Activated CD8-positive, alpha-beta memory T cell treated with anti-CD3 and anti-CD28 coated beads for 36 hours (primary cell): ENCODE measurements at regions not wholly inside any gene's neighbourhood (a gene's known extent, or its start where the extent isn't known, plus 50 kb on each side); places are given as distances from the start of the nearest gene placed in this dataset.
"Not testable (repeated sequence)": the region's sequence is repeated elsewhere in the genome, so short reads cannot be mapped to it uniquely, and the experiment has no call there.

Source experiments
- CTCF ChIA-PET: fragments of 350-600 bp; sonication (Branson Sonifier 250); formaldehyde crosslinking; loops from one replicate; lab custom pipeline; 2021; ENCODE audit warnings: antibody characterized with exemption; lab: Charles Lee
- POLR2A ChIA-PET: fragments of 350-600 bp; sonication (Branson Sonifier 250); formaldehyde crosslinking; loops from one replicate; lab custom pipeline; 2021; ENCODE audit warnings: antibody characterized with exemption; lab: Charles Lee

DNA sequence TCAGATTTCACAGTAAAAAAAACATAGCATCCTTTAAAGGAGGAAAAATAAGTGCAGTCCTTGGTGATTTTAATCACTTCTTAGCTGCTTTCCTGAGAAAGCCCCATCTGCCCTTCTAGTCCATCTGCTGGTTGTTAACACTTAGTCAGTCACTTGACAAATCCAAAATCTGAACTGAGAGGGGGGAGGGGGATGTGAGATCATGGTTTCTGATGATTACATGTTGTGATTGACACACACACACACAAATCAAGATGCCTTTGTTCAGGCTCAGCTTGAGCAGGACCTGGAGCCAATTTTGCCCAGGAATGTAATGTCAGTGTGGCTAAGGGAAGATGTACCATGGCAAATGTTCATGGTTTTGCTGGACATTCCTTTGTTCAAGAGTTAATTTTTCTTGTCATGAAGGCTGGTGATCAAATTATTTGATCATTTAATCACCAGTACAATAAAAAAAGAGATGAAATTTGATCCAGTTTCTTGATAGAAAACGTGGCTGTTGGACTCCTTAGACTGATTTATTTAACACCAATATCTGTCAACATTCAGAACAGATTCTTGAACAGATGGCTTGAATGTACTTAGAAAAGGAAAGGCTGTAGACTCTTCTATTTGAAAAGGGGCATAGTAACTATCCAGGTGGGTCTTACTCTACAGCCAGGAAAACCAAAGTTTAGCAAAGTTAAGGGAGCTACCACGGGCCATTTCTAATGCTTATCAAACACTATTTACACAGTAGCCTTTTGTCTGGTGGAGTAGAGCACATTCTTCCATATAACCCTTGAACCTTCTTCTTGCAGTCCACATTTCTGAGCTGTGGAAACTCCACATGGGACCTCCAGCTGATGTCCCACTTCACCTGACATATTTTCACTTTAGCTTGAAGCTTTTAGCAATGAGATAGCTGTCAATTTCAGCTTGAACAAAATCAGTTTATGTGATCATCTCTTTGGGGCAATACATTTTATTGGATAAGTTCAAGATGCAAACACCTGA lies 408.7 kb downstream of the PIK3C3 start:
- POLR2A ChIA-PET, result no interaction called here
- CTCF ChIA-PET, result no interaction called here

- CTCF ChIA-PET, result no interaction called here
- POLR2A ChIA-PET, result no interaction called here
These were observed 409.7 kb downstream of the PIK3C3 start for GRCh38 chr18:42364766-42365165.

GRCh38 chr18:42365591-42365990 lies 410.6 kb downstream of the PIK3C3 start:
- POLR2A ChIA-PET, result no interaction called here
- CTCF ChIA-PET, result no interaction called here

DNA sequence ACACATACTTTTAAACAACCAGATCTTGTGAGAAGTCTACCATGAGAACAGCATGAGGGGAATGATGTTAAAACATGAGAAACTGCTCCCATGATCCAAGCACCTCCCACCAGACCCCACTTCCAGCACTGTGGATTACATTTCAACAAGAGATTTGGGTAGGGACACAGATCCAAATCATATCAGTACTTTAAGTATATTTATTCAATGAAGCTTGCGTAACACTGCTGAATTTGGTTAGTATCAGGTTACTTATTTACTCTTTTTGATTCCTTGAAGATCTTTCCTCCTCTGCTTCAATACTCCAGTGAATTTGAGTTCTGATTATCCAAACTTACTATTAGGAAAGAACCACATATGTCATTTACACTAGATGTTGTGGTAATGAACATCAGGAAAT lies 418.6 kb downstream of the PIK3C3 start:
- POLR2A ChIA-PET, result no interaction called here
- CTCF ChIA-PET, result no interaction called here

GRCh38 chr18:42374961-42375360 lies 419.9 kb downstream of the PIK3C3 start:
- ChIA-PET CTCF (no interaction called here), POLR2A (no interaction called here)

GRCh38 chr18:42378854-42379253 lies 423.8 kb downstream of the PIK3C3 start:
- CTCF ChIA-PET, POLR2A ChIA-PET: not testable (repeated sequence)

GRCh38 chr18:42381236-42381635 lies 426.2 kb downstream of the PIK3C3 start:
- CTCF ChIA-PET, POLR2A ChIA-PET: not testable (repeated sequence)

DNA sequence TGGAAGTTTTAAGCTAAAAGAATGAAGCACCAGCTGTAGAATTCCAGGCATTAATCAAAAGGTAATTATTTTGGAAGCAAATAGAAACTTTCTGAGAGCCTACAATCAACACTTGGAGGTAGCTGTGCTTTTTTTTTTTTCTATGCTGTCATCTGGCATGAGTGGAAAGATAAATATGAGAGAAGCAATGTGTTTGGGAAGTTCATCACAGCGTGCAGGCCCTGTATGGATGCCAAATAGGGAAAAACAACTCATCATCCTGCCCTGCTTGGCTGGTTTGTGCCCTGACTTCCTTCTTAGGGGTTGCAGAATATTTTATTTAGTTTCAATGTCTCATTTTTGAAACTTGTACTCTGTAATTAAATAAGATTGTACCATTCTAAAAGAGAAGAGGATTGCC lies 437.4 kb downstream of the PIK3C3 start:
- ChIA-PET CTCF (no interaction called here), POLR2A (no interaction called here)

GRCh38 chr18:42392926-42393325 lies 437.9 kb downstream of the PIK3C3 start:
- ChIA-PET CTCF (no interaction called here), POLR2A (no interaction called here)

DNA sequence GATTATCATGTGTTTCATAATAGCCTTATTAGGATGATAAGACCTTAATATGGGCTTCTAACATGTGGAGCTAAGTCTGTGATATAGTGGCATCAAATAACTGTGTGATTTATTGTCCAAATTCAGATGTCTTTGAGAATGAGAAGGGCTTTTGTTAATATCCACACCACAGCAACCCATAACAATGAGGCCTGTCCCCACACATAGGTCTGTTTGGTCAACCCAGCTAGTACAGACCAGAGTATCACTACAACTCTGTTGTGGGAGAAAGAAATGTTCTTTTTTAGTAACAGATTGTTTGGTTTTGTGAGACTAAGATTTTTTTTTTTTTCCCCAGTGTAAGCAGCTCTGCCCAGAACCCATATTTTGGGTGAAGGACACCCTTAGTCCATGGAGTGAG lies 439.2 kb downstream of the PIK3C3 start:
- POLR2A ChIA-PET, result no interaction called here
- CTCF ChIA-PET, result no interaction called here

- CTCF ChIA-PET, result no interaction called here
- POLR2A ChIA-PET, result no interaction called here
These were observed 446.2 kb downstream of the PIK3C3 start for GRCh38 chr18:42401131-42401673.

- POLR2A ChIA-PET, result no interaction called here
- CTCF ChIA-PET, result no interaction called here
These were observed 449.1 kb downstream of the PIK3C3 start for GRCh38 chr18:42404151-42404550.

DNA sequence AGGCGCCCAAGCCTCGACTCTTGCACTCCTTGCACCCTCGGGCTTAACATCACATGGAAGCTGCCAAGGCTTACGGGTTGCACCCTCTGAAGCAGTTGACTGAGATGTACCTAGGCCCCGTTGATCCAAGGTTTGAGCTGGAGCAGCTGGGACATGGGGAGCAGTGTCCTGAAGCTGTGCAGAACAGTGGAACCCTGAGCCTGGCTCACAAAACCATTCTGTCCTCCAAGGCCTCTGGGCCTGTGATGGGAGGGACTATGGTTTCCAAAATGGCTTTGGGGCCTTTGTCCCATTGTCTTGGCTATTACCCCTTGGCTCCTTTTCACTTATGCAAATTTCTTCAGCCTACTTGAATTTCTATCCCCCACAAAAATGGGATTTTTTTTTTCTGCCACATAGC lies 454.0 kb downstream of the PIK3C3 start:
- ChIA-PET POLR2A (no interaction called here), CTCF (no interaction called here)

DNA sequence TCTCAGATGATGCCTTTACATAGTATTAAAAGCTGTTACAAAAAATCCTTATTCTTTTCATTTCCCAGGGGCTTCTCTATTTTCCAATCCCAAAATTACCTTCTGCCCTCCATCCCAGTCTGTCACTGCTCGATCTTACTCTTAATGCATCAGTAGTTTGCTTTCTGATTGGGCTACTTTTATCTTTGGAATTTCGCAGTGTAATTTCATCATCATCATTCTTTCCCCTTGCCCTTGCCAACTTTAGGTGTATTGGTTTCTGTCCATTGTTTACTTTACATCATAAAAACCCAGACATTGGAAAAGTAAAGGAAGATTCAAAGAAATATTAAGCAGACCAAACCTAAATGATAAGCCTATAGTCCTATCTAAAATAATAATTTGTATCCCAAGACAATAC lies 457.2 kb downstream of the PIK3C3 start:
- CTCF ChIA-PET, result no interaction called here

GRCh38 chr18:42412896-42413295 lies 457.9 kb downstream of the PIK3C3 start:
- ChIA-PET POLR2A (no interaction called here), CTCF (no interaction called here)

More for the DNA sequence above, 457.2 kb downstream of the PIK3C3 start:
- POLR2A ChIA-PET, result no interaction called here

- ChIA-PET CTCF (no interaction called here), POLR2A (no interaction called here)
These were observed 458.8 kb downstream of the PIK3C3 start for GRCh38 chr18:42413870-42414269.

DNA sequence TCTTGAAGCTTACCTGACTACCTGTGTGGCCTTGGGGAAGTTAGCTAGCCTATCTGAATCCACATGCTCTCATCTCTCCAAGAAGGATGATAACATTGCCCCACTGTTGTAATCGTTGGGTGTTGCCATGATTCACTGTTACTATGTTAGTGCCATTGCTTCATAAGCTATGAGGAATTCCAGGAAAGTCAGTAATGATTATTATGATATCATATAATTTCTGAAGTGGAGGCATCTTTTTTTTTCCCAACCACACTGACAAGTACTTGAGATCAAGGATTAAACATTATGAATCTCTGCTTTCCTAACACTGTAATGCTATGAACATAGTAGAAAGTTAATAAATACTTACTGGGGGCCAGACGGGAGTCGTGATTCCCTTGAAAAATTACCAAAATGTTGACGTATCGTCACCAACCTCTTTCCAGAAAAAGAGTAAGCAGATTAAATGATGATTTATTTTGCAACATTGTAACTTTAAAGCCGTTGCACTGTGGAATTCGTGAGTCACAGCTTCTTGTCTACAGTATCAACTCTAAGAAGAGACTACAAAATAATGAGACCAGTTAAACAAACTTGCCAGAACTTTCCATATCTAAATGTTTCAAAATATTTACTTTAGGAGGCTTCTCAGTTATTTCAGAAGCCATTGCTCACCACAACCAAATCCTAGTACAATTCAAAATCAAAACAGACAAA lies 459.9 kb downstream of the PIK3C3 start:
- POLR2A ChIA-PET, result no interaction called here
- CTCF ChIA-PET, result no interaction called here

GRCh38 chr18:42417189-42417588 lies 462.2 kb downstream of the PIK3C3 start:
- POLR2A ChIA-PET, result no interaction called here
- CTCF ChIA-PET, result no interaction called here

- ChIA-PET CTCF (no interaction called here), POLR2A (no interaction called here)
These were observed 463.1 kb downstream of the PIK3C3 start for GRCh38 chr18:42418121-42418520.

GRCh38 chr18:42425025-42425424 lies 470.0 kb downstream of the PIK3C3 start:
- POLR2A ChIA-PET, result no interaction called here
- CTCF ChIA-PET, result no interaction called here
